ENCODE measurements at regions not wholly inside any gene's neighbourhood (a gene's known extent, or its start where the extent isn't known, plus 50 kb on each side); places are given as distances from the start of the nearest gene placed in this dataset.
"Not testable (repeated sequence)": the region's sequence is repeated elsewhere in the genome, so short reads cannot be mapped to it uniquely, and the experiment has no call there.

DNA sequence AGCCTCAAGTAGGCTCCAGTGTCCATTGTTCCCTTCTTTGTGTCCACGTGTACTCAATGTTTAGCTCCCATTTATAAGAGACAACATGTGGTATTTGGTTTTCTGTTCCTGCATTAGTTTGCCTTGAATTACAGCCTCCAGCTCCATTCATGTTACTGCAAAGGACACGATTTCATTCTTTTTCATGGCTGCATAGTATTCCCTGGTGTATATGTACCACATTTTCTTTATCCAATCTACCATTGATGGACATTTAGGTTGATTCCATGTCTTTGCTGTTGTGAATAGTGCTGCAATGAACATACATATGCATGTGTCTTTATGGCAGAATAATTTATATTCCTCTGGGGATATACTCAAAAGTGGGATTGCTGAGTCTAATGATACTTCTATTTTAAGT lies 75.2 kb upstream of the NID2 start:
- TF ChIP-seq, protein P1, sequence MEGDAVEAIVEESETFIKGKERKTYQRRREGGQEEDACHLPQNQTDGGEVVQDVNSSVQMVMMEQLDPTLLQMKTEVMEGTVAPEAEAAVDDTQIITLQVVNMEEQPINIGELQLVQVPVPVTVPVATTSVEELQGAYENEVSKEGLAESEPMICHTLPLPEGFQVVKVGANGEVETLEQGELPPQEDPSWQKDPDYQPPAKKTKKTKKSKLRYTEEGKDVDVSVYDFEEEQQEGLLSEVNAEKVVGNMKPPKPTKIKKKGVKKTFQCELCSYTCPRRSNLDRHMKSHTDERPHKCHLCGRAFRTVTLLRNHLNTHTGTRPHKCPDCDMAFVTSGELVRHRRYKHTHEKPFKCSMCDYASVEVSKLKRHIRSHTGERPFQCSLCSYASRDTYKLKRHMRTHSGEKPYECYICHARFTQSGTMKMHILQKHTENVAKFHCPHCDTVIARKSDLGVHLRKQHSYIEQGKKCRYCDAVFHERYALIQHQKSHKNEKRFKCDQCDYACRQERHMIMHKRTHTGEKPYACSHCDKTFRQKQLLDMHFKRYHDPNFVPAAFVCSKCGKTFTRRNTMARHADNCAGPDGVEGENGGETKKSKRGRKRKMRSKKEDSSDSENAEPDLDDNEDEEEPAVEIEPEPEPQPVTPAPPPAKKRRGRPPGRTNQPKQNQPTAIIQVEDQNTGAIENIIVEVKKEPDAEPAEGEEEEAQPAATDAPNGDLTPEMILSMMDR (conservative IDR thresholded peaks at IDR 0.05 in 1 of 2, IDR thresholded peaks at IDR 0.05 in 1 of 2; ENCODE audit: extremely low read depth in 1 of 2, insufficient read depth in 1 of 2, low read depth in 1 of 2, low read length in 2 of 2): not testable (repeated sequence)
- TF ChIP-seq EZH2 (IDR thresholded peaks at IDR 0.05; ENCODE audit: borderline replicate concordance, low read length): not testable (repeated sequence)

Data from mammary epithelial cell (primary cell).